ENCODE measurements at regions not wholly inside any gene's neighbourhood (a gene's known extent, or its start where the extent isn't known, plus 50 kb on each side); places are given as distances from the start of the nearest gene placed in this dataset.

DNA sequence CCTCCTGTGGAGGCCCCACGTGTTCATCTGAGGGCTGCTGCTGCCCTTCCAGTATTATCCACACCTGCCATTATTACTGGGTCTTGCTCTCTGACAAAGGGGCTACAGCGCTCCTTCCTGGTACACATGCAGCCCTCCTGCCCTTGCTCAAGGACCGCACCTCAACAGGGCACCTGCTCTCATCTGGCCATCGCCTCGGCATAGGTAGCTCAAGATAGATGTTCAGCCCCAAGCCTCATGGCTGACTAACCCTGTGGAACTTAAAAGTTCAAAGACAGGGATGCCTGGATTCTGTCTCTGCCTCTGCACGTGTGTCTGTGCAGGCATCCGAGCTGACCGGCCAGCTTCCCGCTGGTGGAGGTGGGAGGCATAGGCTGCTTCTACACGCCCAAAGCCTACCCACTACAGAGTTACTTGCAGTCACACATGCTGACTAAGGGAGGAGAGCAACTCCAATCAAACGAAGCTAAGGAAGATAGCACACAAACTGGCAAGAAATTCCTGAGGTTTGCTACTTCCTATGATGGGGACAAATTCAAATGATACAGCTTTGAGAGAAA is 152.5 kb upstream of the ATP10A start:
- DNase-seq, result no peak
- H3K36me3 ChIP-seq, result no peaks in the 10 kb centered on the region
- TF ChIP-seq, protein P1, sequence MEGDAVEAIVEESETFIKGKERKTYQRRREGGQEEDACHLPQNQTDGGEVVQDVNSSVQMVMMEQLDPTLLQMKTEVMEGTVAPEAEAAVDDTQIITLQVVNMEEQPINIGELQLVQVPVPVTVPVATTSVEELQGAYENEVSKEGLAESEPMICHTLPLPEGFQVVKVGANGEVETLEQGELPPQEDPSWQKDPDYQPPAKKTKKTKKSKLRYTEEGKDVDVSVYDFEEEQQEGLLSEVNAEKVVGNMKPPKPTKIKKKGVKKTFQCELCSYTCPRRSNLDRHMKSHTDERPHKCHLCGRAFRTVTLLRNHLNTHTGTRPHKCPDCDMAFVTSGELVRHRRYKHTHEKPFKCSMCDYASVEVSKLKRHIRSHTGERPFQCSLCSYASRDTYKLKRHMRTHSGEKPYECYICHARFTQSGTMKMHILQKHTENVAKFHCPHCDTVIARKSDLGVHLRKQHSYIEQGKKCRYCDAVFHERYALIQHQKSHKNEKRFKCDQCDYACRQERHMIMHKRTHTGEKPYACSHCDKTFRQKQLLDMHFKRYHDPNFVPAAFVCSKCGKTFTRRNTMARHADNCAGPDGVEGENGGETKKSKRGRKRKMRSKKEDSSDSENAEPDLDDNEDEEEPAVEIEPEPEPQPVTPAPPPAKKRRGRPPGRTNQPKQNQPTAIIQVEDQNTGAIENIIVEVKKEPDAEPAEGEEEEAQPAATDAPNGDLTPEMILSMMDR (IDR thresholded peaks at IDR 0.05), result no peak
- intact Hi-C loops (cut with DNase I), result no loop called here
- no peaks in the 10 kb centered on the region for H3K9me3 ChIP-seq
- H3K27ac ChIP-seq, result no peak overlapping the region
- H3K4me3 ChIP-seq, result no peak overlapping the region
- H3K4me1 ChIP-seq, result no peaks in the 10 kb centered on the region
- no peaks in the 10 kb centered on the region for H3K27me3 ChIP-seq
- WGBS (ENCODE audit: insufficient coverage, low coverage, low lambda C conversion rate, missing lambda C conversion rate), result 53% methylated on average over 8 of the region's 11 CpGs
- ATAC-seq, result no peak

- WGBS (ENCODE audit: insufficient coverage, low coverage, low lambda C conversion rate, missing lambda C conversion rate), result 51% methylated on average over 5 of the region's 5 CpGs
- TF ChIP-seq, protein P1 (IDR thresholded peaks at IDR 0.05), result no peak
- no peak for TF ChIP-seq POLR2A (IDR thresholded peaks at IDR 0.05)
These were observed 150.9 kb upstream of the ATP10A start for GRCh38 chr15:26013981-26014380.

DNA sequence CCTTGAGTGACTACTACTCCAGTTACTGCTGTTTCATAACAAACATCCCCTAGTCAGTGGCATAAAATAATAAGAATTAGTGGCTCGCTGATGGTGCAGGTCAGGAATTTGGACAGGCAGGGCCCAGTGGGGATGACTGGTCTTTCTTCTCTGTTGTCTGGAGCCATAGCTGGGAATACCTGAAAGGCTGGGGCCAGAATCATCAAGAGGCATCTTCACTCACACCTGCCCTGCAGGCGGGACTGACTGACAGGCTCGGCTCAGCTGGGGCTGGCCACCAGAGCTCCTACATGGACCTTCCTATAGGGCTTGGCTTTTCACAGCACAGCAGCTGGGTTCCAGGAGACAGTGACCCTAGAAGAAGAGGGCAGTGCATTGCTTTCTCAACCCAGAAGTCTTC is 148.8 kb upstream of the ATP10A start:
- 33% methylated on average over 1 of the region's 3 CpGs for WGBS (ENCODE audit: insufficient coverage, low coverage, low lambda C conversion rate, missing lambda C conversion rate)

More at GRCh38 chr15:26013981-26014380, 150.9 kb upstream of the ATP10A start:
- H3K9me3 ChIP-seq, result no peaks in the 10 kb centered on the region
- no peaks in the 10 kb centered on the region for H3K4me1 ChIP-seq
- ATAC-seq (no peak), DNase-seq (no peak)
- no peaks in the 10 kb centered on the region for H3K36me3 ChIP-seq
- no peak overlapping the region for H3K4me3 ChIP-seq
- no peak overlapping the region for H3K27ac ChIP-seq
- intact Hi-C loops (cut with DNase I), result no loop called here
- no peaks in the 10 kb centered on the region for H3K27me3 ChIP-seq

GRCh38 chr15:26007151-26007550 is 144.0 kb upstream of the ATP10A start:
- Histone ChIP-seq H3K27me3 (no peaks in the 10 kb centered on the region), H3K9me3 (no peaks in the 10 kb centered on the region), H3K4me3 (no peak overlapping the region), H3K36me3 (no peaks in the 10 kb centered on the region), H3K4me1 (no peaks in the 10 kb centered on the region), H3K27ac (no peak overlapping the region)
- intact Hi-C loops (cut with DNase I), result no loop called here
- 62% methylated on average over 6 of the region's 6 CpGs for WGBS (ENCODE audit: insufficient coverage, low coverage, low lambda C conversion rate, missing lambda C conversion rate)
- DNase-seq (no peak), ATAC-seq (no peak)
- no peak for TF ChIP-seq POLR2A (IDR thresholded peaks at IDR 0.05)
- TF ChIP-seq, protein P1 (IDR thresholded peaks at IDR 0.05), result no peak

More for the DNA sequence above, 148.8 kb upstream of the ATP10A start:
- no peak for TF ChIP-seq POLR2A (IDR thresholded peaks at IDR 0.05)
- TF ChIP-seq, protein P1 (IDR thresholded peaks at IDR 0.05), result no peak
- Histone ChIP-seq H3K36me3 (no peaks in the 10 kb centered on the region), H3K4me1 (no peaks in the 10 kb centered on the region), H3K9me3 (no peaks in the 10 kb centered on the region), H3K27ac (no peak overlapping the region), H3K27me3 (no peaks in the 10 kb centered on the region), H3K4me3 (no peak overlapping the region)
- DNase-seq (no peak), ATAC-seq (no peak)
- intact Hi-C loops (cut with DNase I), result no loop called here

DNA sequence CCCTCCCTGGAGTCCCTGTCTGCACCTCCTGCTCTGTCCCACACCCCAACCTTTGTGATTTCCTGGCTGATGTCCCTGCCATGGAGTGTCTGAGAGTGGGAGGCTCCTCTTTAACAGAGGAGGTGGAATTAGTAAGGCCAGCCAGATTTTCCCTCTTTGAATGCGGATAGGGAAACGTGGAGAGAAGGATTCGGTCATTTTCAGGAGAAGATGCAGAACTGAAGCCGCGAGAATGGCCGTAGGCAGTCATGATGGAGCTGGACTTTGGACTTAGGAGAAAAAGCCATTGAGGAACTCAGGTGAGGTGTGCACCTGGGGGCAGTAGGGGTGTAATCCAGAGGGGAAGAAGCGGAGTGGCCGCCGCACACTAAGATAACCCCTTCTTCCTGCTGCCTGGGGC is 138.1 kb upstream of the ATP10A start:
- intact Hi-C loops (cut with DNase I), result no loop called here
- Histone ChIP-seq H3K4me1 (no peaks in the 10 kb centered on the region), H3K36me3 (no peaks in the 10 kb centered on the region), H3K27ac (no peak overlapping the region), H3K4me3 (no peak overlapping the region), H3K9me3 (no peaks in the 10 kb centered on the region), H3K27me3 (no peaks in the 10 kb centered on the region)
- DNase-seq (no peak), ATAC-seq (no peak)
- WGBS (ENCODE audit: insufficient coverage, low coverage, low lambda C conversion rate, missing lambda C conversion rate), result 73% methylated on average over 8 of the region's 9 CpGs
- TF ChIP-seq, protein P1 (IDR thresholded peaks at IDR 0.05), result no peak
- TF ChIP-seq POLR2A (IDR thresholded peaks at IDR 0.05), result no peak
